ENCODE measurements at regions not wholly inside any gene's neighbourhood (a gene's known extent, or its start where the extent isn't known, plus 50 kb on each side); places are given as distances from the start of the nearest gene placed in this dataset.

- TF ChIP-seq ZNF140 (tag by site-specific recombination; IDR thresholded peaks at IDR 0.05) (no peak), CTCF (tag by site-specific recombination; IDR thresholded peaks at IDR 0.05) (peak; percentile 91), ZBTB21 (tag by site-specific recombination; IDR thresholded peaks at IDR 0.05) (no peak), ZBTB1 (tag by site-specific recombination; IDR thresholded peaks at IDR 0.05) (no peak), SP7 (tag by site-specific recombination; IDR thresholded peaks at IDR 0.05) (no peak), TSHZ1 (tag by site-specific recombination; IDR thresholded peaks at IDR 0.05; ENCODE audit: borderline replicate concordance) (no peak), HOXC10 (CRISPR knock-in tag; IDR thresholded peaks at IDR 0.05) (no peak), ZNF133 (tag by site-specific recombination; IDR thresholded peaks at IDR 0.05) (no peak), ZNF423 (tag by site-specific recombination; IDR thresholded peaks at IDR 0.05) (no peak), ZNF623 (tag by site-specific recombination; IDR thresholded peaks at IDR 0.05) (no peak), ZNF701 (tag by site-specific recombination; IDR thresholded peaks at IDR 0.05) (no peak), ZNF239 (tag by site-specific recombination; IDR thresholded peaks at IDR 0.05) (no peak), ZNF558 (tag by site-specific recombination; IDR thresholded peaks at IDR 0.05) (no peak)
These were observed 51.1 kb upstream of the EDEM3 start for GRCh38 chr1:184805667-184806295.
